Activated naive CD4-positive, alpha-beta T cell treated with anti-CD3 and anti-CD28 coated beads, Interleukin-2, amount 50 U/mL, for 24 hours (primary cell): ENCODE measurements at regions not wholly inside any gene's neighbourhood (a gene's known extent, or its start where the extent isn't known, plus 50 kb on each side); places are given as distances from the start of the nearest gene placed in this dataset.

ENCODE experiments used
- H3K27ac Mint-ChIP-seq: one replicate; pipeline ENCODE4 v1.8.0; 2021; ENCODE audit warnings: mild to moderate bottlenecking, mixed read lengths
- H3K27me3 Mint-ChIP-seq: one replicate; pipeline ENCODE4 v1.8.0; 2021; ENCODE audit warnings: mixed read lengths
- H3K36me3 Mint-ChIP-seq: one replicate; pipeline ENCODE4 v1.8.0; 2021; ENCODE audit warnings: mixed read lengths
- H3K4me1 Mint-ChIP-seq: one replicate; pipeline ENCODE4 v1.8.0; 2021; ENCODE audit warnings: mixed read lengths
- H3K4me3 Mint-ChIP-seq: one replicate; pipeline ENCODE4 v1.8.0; 2021; ENCODE audit warnings: mild to moderate bottlenecking, mixed read lengths
- H3K9me3 Mint-ChIP-seq: one replicate; pipeline ENCODE4 v1.8.0; 2021; ENCODE audit warnings: mixed read lengths

- H3K27me3 Mint-ChIP-seq: no peaks in the 10 kb centered on the region
- peaks cover 8% of the 10 kb centered on the region for H3K9me3 Mint-ChIP-seq
- H3K4me1 Mint-ChIP-seq: peaks cover 23% of the 10 kb centered on the region
- no peak overlapping the region for H3K27ac Mint-ChIP-seq
- peaks cover 1% of the 10 kb centered on the region for H3K36me3 Mint-ChIP-seq
- no peak overlapping the region for H3K4me3 Mint-ChIP-seq
These were observed 466.3 kb downstream of the COG6 start for GRCh38 chr13:40121722-40122121.

- Mint-ChIP-seq H3K9me3 (peaks cover 8% of the 10 kb centered on the region), H3K27ac (no peak overlapping the region), H3K36me3 (peaks cover 1% of the 10 kb centered on the region), H3K4me3 (no peak overlapping the region), H3K27me3 (no peaks in the 10 kb centered on the region), H3K4me1 (peaks cover 33% of the 10 kb centered on the region)
These were observed 468.6 kb downstream of the COG6 start for GRCh38 chr13:40123962-40124632.

- Mint-ChIP-seq H3K27me3 (no peaks in the 10 kb centered on the region), H3K4me1 (peaks cover 33% of the 10 kb centered on the region), H3K9me3 (peaks cover 4% of the 10 kb centered on the region), H3K4me3 (no peak overlapping the region), H3K36me3 (peaks cover 1% of the 10 kb centered on the region), H3K27ac (no peak overlapping the region)
These were observed 469.2 kb downstream of the COG6 start for GRCh38 chr13:40124633-40125015.

- no peaks in the 10 kb centered on the region for H3K9me3 Mint-ChIP-seq
- H3K36me3 Mint-ChIP-seq: no peaks in the 10 kb centered on the region
- peaks cover 33% of the 10 kb centered on the region for H3K4me1 Mint-ChIP-seq
- no peaks in the 10 kb centered on the region for H3K27me3 Mint-ChIP-seq
- H3K4me3 Mint-ChIP-seq: no peak overlapping the region
- no peak overlapping the region for H3K27ac Mint-ChIP-seq
These were observed 469.9 kb downstream of the COG6 start for GRCh38 chr13:40125336-40125735.

- Mint-ChIP-seq H3K27ac (no peak overlapping the region), H3K36me3 (no peaks in the 10 kb centered on the region), H3K4me3 (no peak overlapping the region), H3K4me1 (peaks cover 33% of the 10 kb centered on the region), H3K27me3 (no peaks in the 10 kb centered on the region), H3K9me3 (no peaks in the 10 kb centered on the region)
These were observed 471.0 kb downstream of the COG6 start for GRCh38 chr13:40126306-40127085.

- H3K4me3 Mint-ChIP-seq: no peak overlapping the region
- H3K27ac Mint-ChIP-seq: no peak overlapping the region
- H3K4me1 Mint-ChIP-seq: peaks cover 41% of the 10 kb centered on the region
- no peaks in the 10 kb centered on the region for H3K9me3 Mint-ChIP-seq
- H3K27me3 Mint-ChIP-seq: no peaks in the 10 kb centered on the region
- H3K36me3 Mint-ChIP-seq: peaks cover 2% of the 10 kb centered on the region
These were observed 472.0 kb downstream of the COG6 start for GRCh38 chr13:40127476-40127875.

GRCh38 chr13:40127925-40128324 is 472.5 kb downstream of the COG6 start:
- Mint-ChIP-seq H3K27ac (no peak overlapping the region), H3K4me1 (peaks cover 44% of the 10 kb centered on the region), H3K9me3 (no peaks in the 10 kb centered on the region), H3K27me3 (no peaks in the 10 kb centered on the region), H3K36me3 (peaks cover 2% of the 10 kb centered on the region), H3K4me3 (no peak overlapping the region)

- Mint-ChIP-seq H3K4me1 (peaks cover 44% of the 10 kb centered on the region), H3K27me3 (no peaks in the 10 kb centered on the region), H3K4me3 (no peak overlapping the region), H3K27ac (no peak overlapping the region), H3K36me3 (peaks cover 2% of the 10 kb centered on the region), H3K9me3 (no peaks in the 10 kb centered on the region)
These were observed 474.0 kb downstream of the COG6 start for GRCh38 chr13:40129467-40129866.

- Mint-ChIP-seq H3K4me1 (peaks cover 32% of the 10 kb centered on the region), H3K4me3 (no peak overlapping the region), H3K27me3 (no peaks in the 10 kb centered on the region), H3K9me3 (no peaks in the 10 kb centered on the region), H3K27ac (no peak overlapping the region), H3K36me3 (peaks cover 2% of the 10 kb centered on the region)
These were observed 475.6 kb downstream of the COG6 start for GRCh38 chr13:40130871-40131636.

GRCh38 chr13:40132249-40132648 is 476.8 kb downstream of the COG6 start:
- Mint-ChIP-seq H3K9me3 (no peaks in the 10 kb centered on the region), H3K27me3 (no peaks in the 10 kb centered on the region), H3K27ac (no peak overlapping the region), H3K4me3 (no peak overlapping the region), H3K4me1 (peaks cover 20% of the 10 kb centered on the region), H3K36me3 (peaks cover 2% of the 10 kb centered on the region)

- no peaks in the 10 kb centered on the region for H3K9me3 Mint-ChIP-seq
- H3K27me3 Mint-ChIP-seq: no peaks in the 10 kb centered on the region
- H3K27ac Mint-ChIP-seq: no peak overlapping the region
- H3K4me1 Mint-ChIP-seq: peaks cover 11% of the 10 kb centered on the region
- H3K36me3 Mint-ChIP-seq: no peaks in the 10 kb centered on the region
- no peak overlapping the region for H3K4me3 Mint-ChIP-seq
These were observed 481.4 kb downstream of the COG6 start for GRCh38 chr13:40136896-40137295.

- peaks cover 6% of the 10 kb centered on the region for H3K4me1 Mint-ChIP-seq
- H3K27ac Mint-ChIP-seq: no peak overlapping the region
- no peak overlapping the region for H3K4me3 Mint-ChIP-seq
- H3K27me3 Mint-ChIP-seq: no peaks in the 10 kb centered on the region
- H3K9me3 Mint-ChIP-seq: no peaks in the 10 kb centered on the region
- H3K36me3 Mint-ChIP-seq: no peaks in the 10 kb centered on the region
These were observed 481.9 kb downstream of the COG6 start for GRCh38 chr13:40137400-40137799.

GRCh38 chr13:40139896-40140520 is 484.5 kb downstream of the COG6 start:
- Mint-ChIP-seq H3K36me3 (no peaks in the 10 kb centered on the region), H3K27me3 (no peaks in the 10 kb centered on the region), H3K4me1 (peaks cover 20% of the 10 kb centered on the region), H3K9me3 (no peaks in the 10 kb centered on the region), H3K27ac (peak overlapping the region; percentile 37), H3K4me3 (no peak overlapping the region)

GRCh38 chr13:40141859-40142555 is 486.5 kb downstream of the COG6 start:
- peaks cover 38% of the 10 kb centered on the region for H3K4me1 Mint-ChIP-seq
- H3K4me3 Mint-ChIP-seq: no peak overlapping the region
- H3K36me3 Mint-ChIP-seq: no peaks in the 10 kb centered on the region
- H3K27me3 Mint-ChIP-seq: no peaks in the 10 kb centered on the region
- no peaks in the 10 kb centered on the region for H3K9me3 Mint-ChIP-seq
- H3K27ac Mint-ChIP-seq: no peak overlapping the region

GRCh38 chr13:40143106-40143505 is 487.6 kb downstream of the COG6 start:
- Mint-ChIP-seq H3K9me3 (no peaks in the 10 kb centered on the region), H3K27me3 (no peaks in the 10 kb centered on the region), H3K27ac (peak overlapping the region; percentile 56), H3K36me3 (no peaks in the 10 kb centered on the region), H3K4me3 (no peak overlapping the region), H3K4me1 (peaks cover 49% of the 10 kb centered on the region)
